Inferior parietal cortex (tissue), 1 donor: ENCODE measurements at regions not wholly inside any gene's neighbourhood (a gene's known extent, or its start where the extent isn't known, plus 50 kb on each side); places are given as distances from the start of the nearest gene placed in this dataset.

Experiments
- DNase-seq: peaks from one replicate; pipeline ENCODE4 v3.0.0-alpha.2; 2016; ENCODE audit errors: extremely low spot score

DNA sequence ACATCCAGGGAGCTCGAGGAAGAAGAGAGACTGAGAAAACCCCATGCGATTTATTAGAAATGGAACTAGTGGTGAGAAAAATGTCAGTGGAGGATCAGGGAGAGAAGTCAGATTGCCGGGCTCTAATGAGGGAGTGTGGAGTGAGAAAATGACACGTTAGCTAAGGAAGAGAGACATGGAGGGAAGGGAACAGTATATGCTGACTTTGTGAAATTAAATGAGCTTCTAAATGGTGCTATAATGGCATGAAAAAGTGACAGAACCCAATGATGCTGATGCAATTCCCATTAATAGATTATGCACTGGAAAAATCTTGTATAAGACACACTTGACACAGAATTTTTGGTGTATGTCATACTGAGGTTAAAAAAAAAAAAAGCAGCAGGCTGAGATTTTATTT lies 112.6 kb downstream of the HSPH1 start:
- no peak for DNase-seq

DNA sequence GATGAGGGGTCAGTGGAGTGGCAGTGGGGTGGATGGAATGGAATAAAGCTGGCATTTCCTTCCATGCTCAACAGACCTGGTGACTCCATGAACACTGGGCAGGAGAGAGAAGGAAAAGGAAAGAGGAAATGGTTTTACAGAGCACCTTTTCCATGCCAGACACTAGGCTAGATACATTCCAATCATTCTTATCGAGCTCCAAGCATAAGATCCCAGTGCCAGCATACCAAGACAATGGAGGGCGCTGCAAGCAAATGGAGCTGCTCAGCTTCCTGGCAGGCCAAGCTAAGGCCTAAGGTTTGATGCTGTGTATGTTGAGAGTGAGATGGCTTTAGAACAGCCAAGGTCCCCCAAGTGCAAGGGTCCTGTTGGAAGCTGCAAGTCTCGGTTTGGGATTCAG lies 113.2 kb downstream of the HSPH1 start:
- no peak for DNase-seq

DNA sequence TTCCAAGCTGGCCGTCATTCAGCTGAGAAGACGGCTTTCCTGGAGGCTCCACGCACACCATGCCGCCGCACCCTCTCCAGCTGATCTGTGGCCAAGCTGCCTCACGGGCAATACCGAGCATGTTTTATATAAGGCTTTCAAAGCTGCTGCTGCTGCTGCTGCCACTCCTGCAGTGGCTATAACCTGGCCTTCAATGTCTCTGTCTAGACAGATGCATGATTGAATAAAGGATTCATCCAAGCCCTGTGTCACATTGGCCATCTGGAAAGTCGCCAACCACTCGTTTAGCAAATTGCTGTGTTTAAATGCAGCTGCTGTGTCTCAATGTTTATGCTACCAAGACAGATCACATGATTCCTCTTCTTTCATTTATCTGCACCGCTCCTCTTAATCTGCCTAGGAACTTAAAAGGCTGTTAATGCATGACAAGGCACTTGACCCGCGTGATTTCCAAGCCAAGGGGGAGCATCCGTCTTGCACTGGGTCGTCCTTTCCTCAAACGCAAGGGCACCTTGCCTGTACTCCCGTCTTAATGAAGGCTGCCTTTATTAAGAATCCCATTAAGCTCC lies 114.3 kb downstream of the TEX26 start:
- DNase-seq = peak; percentile 76

DNA sequence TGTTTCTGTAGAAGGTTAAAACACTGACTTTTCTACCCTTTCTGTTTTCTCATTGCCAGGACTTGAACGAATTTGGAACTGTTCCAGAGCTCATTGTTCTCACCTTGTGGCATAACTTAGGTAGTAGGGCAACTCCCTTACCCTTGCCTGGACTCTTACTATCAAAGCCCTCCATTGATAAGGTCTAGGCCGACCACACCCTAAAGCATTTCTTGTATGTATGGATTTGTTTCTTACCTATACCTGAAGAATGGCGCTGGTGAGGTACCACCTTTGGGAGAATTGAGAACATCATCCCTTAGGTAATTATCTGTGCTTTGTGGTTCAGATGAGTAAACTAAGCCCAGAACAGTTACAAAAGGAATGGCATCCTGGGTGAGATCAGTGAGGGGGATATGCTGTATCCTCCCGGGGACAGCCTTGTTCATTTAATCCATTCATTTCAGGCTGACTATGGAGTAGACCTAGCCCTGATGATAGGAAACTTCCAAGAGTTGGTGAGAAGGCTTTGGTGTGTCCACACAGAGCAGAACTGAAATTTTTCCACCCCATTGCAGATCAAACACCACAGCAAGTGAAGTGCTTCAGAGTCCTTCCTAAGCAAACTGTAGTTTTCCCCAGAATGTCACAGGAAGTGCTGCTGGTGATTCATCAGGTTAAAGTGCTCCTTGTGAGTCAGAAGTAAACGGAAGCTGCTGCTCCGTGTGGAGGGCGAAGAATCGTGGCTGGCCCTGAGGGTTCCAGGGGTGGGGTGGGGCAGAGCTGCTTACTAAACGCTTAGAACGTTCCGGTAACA lies 113.0 kb downstream of the TEX26 start:
- no peak for DNase-seq

DNA sequence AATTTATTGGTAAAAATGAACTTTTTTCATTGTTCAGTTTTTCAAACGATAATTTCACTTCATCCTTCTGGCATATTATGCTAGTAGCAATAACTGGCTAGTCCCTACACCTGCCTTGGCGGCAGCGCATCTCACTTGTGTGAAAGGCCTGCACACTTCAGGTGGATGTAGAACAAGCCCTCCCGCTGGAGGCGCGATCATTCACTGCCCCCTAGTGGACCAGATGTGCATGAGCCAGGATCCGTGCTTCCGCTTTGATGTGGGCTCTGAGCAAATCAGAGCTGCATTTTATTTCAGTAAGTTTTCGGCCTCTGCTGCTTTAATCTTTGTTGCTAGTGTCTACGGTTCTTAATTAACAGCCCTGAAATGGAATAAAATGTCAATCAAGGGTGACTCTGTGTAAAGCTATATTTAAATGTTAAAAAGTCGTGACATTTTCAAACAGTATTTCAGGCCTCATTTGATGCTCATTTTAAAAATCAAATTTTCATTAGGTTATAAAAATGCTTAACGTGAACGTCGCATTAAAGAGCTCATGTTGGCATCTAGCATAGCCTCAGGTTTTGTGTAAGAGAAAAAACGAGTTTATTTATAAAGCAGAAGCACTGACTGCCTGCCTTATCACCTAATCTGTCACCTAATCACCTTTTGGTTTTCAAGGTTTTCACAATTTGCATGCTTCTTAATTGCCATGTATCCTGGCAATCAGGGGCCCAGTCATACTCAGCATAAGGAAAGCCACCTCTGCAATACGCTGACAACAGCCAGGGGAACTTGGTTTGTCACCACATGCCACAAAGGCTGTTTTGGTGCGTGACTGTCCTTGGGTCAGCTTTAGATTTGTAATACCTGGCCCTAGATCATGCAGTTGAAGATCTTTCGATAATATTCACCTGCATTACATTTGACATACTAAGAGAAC lies 112.2 kb downstream of the TEX26 start:
- DNase-seq = peak; percentile 90

DNA sequence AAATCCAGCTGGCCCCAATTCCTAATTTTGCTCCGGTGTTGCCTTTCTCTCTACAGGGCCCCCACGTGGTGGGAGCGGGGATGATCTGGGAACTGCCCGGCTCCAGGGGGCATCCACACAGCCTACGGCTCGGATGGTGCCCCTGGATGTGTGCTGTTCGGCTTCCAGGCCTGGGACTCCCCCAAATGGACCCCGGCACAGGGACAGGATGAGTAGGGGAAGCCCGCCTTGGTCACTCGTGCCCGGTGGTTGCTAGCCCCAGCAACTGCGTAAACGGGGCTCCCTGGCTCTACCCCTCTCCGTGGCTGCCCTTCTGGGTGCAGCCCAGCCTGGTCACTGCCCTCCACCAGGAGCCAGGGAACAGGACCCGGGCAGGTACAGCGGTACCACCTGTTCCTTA lies 111.5 kb downstream of the TEX26 start:
- DNase-seq = no peak

DNA sequence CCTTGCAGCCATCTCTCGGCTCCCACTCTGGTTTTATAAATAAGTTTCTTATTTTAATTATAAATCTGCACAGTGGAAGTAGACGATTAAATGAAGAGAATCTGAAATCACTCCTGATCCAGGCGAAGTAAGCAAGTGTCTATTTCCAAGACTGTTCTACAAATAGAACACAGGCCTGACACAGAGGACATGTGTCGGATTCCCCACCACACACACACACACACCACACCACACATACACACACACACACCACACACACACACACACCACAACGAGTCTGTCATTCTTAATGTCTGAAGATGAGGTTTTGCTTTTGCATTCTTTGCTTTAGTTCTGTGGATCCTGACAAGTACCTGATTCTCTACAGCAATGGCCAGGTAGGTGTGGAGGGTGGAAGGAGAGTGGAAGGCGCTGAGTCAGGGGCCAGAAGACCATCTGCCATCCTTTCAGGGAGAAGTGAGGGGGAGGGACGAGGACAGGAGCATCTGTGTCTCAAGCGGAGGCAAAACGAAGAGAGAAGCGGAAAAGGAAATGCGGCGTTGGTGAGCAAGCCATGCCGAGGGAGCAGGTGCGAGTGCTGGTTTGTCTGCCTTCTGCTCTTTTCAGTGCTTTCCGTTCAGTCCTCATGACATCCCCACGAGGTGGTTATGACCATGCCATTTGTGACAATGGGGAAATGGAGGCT lies 110.2 kb downstream of the TEX26 start:
- DNase-seq = no peak

DNA sequence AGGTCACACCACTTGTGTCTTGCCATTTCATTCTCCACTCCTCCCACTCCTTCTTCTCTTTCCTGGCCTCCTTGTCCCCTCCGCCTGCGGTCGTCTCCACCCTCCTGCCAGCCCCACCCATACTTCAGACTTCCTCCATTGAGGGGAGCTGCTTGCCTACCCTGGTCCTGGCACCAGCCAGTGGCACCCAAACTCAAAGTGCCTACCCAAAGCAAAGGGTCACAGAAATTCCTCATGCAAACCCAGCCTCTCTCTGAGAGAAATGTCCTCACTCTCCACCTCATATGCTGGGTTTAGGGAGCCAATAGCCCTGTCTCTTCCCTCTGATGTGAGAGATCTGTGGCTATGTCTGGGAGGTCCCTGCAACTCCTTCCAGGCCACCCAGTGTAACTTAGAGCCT lies 109.6 kb downstream of the TEX26 start:
- DNase-seq = no peak

DNA sequence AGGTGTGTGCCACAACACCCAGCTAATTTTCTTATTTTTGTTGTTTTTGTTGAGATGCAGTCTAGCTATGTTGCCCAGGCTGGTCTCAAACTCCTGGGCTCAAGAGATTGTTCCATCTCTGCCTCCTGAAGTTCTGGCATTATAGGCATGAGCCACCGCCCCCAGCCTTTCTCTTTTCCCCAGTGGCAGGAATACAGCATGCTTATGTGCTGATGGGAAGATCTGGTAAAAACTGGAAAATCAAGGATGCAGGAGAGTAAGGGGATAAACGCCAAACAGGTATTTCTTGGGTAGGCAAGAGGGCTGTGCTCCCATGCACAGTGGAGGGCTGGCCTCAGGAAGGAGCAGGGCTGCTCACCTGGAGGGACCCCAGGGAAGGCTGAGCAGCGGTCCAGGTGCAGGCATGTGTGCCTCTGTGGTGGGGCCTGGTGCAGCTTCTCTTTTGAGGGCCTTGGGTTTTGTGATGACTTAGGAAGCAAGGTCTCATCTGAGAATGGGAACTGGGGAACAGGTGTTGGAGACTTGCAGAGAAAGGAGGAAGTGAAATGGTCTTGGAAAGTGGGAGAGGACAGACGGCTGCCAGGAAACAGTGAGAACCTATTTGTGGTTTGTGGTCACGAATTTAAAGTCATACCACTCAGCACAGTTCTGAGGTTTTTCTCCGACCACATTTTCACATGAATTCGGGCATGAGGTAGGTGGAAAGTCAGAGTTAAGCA lies 106.5 kb downstream of the TEX26 start:
- no peak for DNase-seq

DNA sequence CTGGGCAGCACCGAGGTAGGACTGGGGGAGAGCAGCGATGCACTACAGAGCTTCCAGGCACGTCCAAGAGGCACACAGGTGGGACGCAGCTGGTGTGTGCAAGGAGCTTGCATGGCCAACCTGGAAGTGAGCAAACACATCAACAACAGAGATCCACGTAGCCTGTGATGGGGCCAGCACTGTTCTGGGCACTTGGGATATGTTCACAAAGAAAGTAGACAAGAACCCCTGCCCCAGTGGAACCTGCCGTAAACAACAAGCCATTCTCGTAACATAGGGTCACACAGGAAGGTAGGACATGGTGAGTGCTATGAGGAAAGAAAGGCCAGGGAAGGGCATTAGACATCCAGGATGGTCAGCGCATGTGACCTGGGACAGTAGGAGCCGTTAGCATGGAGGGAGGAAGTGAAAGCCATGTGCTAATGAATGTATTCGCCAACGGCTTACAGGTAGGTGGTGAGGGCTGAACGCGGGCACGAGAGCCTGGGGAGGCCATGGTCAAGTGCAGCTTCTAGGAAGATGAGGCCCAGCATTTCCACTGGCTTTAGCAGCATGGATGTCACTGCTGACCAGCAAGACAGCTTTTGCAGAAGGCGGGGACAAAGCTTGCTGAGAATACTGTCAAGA lies 105.5 kb downstream of the TEX26 start:
- DNase-seq = no peak

DNA sequence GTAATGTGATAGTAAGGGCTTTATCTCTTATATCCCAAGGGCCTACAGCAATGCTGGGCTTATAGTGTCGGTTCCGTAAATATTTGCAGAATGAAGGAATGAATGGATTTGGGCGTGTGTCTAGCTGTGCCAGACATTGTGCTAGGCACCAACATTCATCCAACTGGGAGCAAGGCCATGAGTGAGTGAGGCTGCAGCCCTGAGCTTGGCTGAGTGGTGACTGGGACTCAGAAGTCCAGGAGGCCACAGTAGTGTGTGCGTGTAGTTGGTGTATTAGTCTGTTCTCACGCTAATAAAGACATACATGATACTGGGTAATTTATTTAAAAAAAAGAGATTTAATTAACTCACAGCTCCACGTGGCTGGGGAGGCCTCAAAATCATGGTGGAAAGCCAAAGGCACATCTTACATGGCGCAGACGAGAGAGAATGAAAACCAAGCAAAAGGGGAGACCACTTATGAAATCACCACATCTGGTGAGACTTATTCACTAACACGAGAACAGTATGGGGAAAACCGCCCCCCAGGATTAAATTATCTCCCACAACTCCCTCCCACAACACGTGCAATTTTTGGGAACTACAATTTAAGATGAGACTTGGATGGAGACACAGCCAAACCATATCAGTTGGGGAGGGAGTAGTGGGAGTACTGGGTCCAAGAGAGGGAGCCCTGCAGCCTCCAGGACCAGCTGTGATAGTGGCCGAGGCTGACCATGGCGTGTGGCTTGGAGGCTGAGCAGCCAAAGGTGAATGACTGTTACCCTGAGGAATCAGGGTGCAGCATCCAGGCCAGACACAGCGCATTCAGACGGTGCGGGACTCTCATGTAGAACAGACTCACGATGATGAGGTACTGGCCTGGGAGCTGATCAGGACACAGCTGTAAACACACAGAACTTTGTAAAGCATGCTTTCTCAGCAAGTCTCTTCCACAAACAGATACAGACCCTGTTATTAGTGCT lies 104.6 kb downstream of the TEX26 start:
- no peak for DNase-seq

DNA sequence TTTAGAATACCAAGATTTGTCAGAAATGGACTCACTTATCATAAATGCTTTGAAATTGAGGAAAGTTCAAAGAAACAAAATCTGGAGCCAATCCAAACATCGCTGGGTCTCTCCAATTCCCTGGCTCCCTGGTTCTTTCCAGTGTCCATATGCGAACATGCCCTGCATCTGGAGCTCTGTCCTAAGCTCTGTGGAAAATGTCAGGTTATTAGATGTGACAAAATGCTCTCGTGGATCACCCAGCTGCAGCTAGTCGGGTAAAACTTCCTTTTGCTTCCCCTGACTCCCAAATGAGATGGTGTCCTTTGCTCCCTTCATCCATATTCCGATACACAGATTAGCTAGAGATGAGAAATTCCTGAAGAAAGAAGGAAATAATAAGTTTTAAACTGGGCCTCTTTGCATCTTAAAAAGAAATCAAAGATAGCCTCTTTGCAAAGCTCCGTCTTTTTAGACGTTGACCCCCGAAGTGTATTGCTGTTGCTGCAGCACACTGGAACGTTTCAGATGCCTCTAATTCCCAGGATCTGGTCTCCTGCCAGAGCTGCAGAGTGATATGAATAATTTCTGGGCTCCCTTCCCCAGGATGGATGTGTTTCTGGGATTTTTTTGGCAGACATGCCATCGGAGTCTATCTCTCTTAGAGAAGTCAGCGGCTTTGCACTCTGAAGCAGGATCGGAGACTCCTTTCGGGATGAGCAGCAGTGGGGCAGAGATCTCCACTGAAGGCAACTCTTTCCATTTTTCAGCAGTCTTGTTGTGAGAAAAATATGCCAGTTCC lies 102.9 kb downstream of the TEX26 start:
- peak; percentile 68 for DNase-seq

DNA sequence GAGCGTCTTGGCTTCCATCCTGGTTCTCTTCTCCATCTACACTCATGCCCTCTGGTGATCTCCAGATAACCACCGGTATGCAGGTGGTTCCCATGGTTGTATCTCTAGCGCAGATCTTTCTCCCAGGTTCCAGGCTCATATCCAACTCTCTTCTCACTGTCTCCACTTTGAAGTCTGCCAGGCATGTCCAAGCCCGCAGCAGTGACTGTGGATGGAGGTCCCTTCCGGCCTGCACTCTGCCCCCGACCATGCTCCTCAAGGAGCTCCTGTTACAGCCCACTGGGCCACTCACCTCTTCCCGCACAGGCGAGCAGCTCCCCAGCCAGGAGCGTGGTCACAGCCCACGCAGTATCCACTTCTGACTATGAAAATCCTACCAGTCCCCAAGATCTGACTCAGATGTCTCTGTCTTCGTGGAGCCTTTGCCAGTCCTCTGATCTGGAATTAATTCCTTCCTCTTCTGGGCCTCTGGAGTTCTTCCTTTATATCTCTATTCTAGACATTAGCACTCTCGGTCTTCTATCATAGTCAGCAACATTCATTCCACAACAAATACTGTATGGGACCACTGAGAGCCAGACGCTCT lies 100.2 kb downstream of the TEX26 start:
- DNase-seq = no peak

DNA sequence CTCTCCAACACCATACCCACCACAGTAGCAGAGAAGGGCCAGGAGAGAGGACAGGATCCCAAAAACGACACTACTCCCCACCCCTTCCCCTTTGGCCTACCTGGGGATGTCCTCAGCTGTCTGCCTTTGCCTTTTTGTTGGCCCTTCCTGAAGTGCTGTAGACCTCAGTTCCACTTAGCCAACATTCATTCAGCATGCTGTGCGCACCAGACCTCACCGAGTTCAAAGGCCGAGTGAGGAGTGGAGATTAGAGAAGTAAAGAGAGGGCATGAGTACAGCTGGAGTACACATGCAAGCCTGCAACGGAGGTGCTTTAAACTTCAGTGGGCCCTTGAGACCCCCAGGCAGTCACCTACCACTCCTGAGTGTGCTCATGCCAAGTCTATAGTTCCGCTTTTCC lies 99.0 kb downstream of the TEX26 start:
- no peak for DNase-seq

DNA sequence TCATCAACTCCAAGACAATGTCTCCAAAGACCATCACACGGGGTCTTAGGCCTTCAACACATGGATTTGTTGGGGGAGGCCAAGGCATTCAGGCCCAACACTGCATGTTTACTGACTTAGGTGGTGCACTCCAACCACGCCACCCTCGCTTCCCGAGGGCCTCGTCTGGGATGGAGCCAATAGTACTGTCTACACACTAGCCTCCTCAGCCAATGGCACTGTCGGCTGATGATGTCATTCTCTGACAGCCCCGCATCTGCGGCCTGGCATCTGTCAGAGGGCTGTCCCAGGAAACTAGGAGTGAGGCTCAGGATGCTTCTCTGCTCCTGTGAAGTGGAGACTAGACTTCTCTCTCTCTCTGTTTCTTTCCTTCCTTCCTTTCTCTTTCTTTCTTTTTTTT lies 96.6 kb downstream of the TEX26 start:
- DNase-seq = no peak

DNA sequence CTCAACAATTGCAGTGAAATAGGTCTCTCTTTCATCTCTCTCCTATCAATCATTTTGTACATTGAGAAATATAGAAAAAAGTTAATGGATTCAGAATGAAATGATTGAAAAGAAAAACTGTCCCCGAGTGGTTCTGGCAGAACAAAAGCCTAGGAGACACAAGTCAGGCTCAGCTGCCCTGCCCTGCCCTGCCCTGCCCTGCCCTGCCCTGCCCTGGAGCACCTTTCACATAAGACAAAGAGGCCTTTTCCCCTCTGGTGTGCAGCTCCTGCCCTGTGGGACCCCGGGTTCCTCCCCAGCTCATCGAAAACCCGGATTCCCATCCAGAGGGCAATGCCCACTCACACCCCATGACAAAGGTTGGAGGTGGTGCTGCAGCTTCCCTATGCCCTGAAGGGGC lies 94.7 kb downstream of the TEX26 start:
- no peak for DNase-seq
